SK-N-SH (cell line): ENCODE measurements at regions not wholly inside any gene's neighbourhood (a gene's known extent, or its start where the extent isn't known, plus 50 kb on each side); places are given as distances from the start of the nearest gene placed in this dataset.

ENCODE experiments used
- CTCF ChIA-PET: fragments of 300-600, 350-600 bp; formaldehyde crosslinking; extraction: SDS; loops from one replicate; lab custom pipeline; 2021; lab: Yijun Ruan, JAX
- POLR2A ChIA-PET: fragments of 350-600 bp; sonication (Branson Sonifier 250); formaldehyde crosslinking; extraction: SDS; loops from one replicate; lab custom pipeline; 2020; ENCODE audit warnings: antibody characterized with exemption, inconsistent platforms; lab: Yijun Ruan, JAX
- DNase-seq: peaks from one replicate; pipeline ENCODE4 v3.0.0; 2012
- H2AFZ ChIP-seq: fragments of 200-600 bp; sonication (generic); 2 replicates; pipeline ENCODE4 v1.8.1; 2016; ENCODE audit warnings: antibody characterized with exemption, mild to moderate bottlenecking, low read depth
- H3F3A ChIP-seq: fragments of 200-600 bp; sonication (generic); replicated peaks from 2 replicates; pipeline ENCODE3; 2016; ENCODE audit warnings: antibody characterized with exemption, mild to moderate bottlenecking; ENCODE audit not compliant: insufficient read depth
- H3K27ac ChIP-seq, 2 experiments: fragments of 200-500 bp in 1 of 2; fragments of 200-600 bp in 1 of 2; sonication (Bioruptor generic) in 1 of 2; sonication (generic), shearing (Covaris generic) in 1 of 2; 2 replicates each; pipeline versions ENCODE4 v1.5.1 to v1.6.1; 2014 to 2016; ENCODE audit warnings: low read depth in 2 of 2, inconsistent platforms in 1 of 2, low read length in 1 of 2, mild to moderate bottlenecking in 1 of 2, mixed read lengths in 1 of 2
- H3K27me3 ChIP-seq: fragments of 200-600 bp; sonication (generic), shearing (Covaris generic); 2 replicates; pipeline ENCODE4 v1.6.1; 2016; ENCODE audit warnings: mixed run types; ENCODE audit not compliant: insufficient read depth
- H3K36me3 ChIP-seq, 2 experiments: fragments of 200-500 bp in 1 of 2; fragments of 200-600 bp in 1 of 2; sonication (Bioruptor generic) in 1 of 2; sonication (generic) in 1 of 2; replicated peaks in 1 of 2; 2 replicates each; pipeline versions ENCODE3 to v1.5.1; 2014 to 2016; ENCODE audit warnings: low read length in 1 of 2, mild to moderate bottlenecking in 1 of 2; ENCODE audit not compliant: insufficient read depth in 2 of 2, control insufficient read depth in 1 of 2
- H3K4me1 ChIP-seq, 2 experiments: fragments of 200-500 bp in 1 of 2; fragments of 200-600 bp in 1 of 2; sonication (Bioruptor generic) in 1 of 2; sonication (generic), shearing (Covaris generic) in 1 of 2; 2 replicates each; pipeline versions ENCODE4 v1.5.1 to v1.6.1; 2014 to 2016; ENCODE audit warnings: low read depth in 1 of 2, low read length in 1 of 2, mixed run types in 1 of 2; ENCODE audit not compliant: insufficient read depth in 2 of 2, control insufficient read depth in 1 of 2
- H3K4me2 ChIP-seq: fragments of 200-600 bp; sonication (generic), shearing (Covaris generic); 2 replicates; pipeline ENCODE4 v1.6.1; 2017; ENCODE audit warnings: mixed run types
- H3K4me3 ChIP-seq, 2 experiments: fragments of 200-500 bp in 1 of 2; fragments of 200-600 bp in 1 of 2; sonication (Bioruptor generic) in 1 of 2; sonication (generic), shearing (Covaris generic) in 1 of 2; 2 replicates each; pipeline versions ENCODE4 v1.5.1 to v1.8.1; 2014 to 2016; ENCODE audit warnings: low read depth in 2 of 2, inconsistent platforms in 1 of 2, low read length in 1 of 2, mild to moderate bottlenecking in 1 of 2, mixed read lengths in 1 of 2, moderate library complexity in 1 of 2
- H3K79me2 ChIP-seq: fragments of 200-600 bp; sonication (generic); 2 replicates; pipeline ENCODE4 v1.8.1; 2017; ENCODE audit warnings: mild to moderate bottlenecking; ENCODE audit not compliant: insufficient read depth
- H3K9ac ChIP-seq: fragments of 200-600 bp; sonication (generic); 2 replicates; pipeline ENCODE4 v1.6.1; 2017; ENCODE audit warnings: mixed run types
- H3K9me2 ChIP-seq: fragments of 200-600 bp; sonication (generic); 2 replicates; pipeline ENCODE4 v1.6.1; 2017; ENCODE audit warnings: mixed run types
- H3K9me3 ChIP-seq: fragments of 200-600 bp; sonication (generic); 2 replicates; pipeline ENCODE4 v1.6.1; 2017; ENCODE audit warnings: mixed run types, mild to moderate bottlenecking, moderate library complexity
- H4K20me1 ChIP-seq: fragments of 200-600 bp; sonication (generic); 2 replicates; pipeline ENCODE4 v1.6.1; 2017; ENCODE audit warnings: mild to moderate bottlenecking, mixed run types; ENCODE audit not compliant: insufficient read depth
- ELF1 ChIP-seq: IDR thresholded peaks from 2 replicates; pipeline ENCODE4 v1.4.0; 2012
- EZH2phosphoT487 ChIP-seq: fragments of 200-600 bp; sonication (generic); IDR thresholded peaks from 2 replicates; pipeline ENCODE4 v1.6.1; 2017; ENCODE audit warnings: low read depth, mixed run types, mild to moderate bottlenecking, antibody characterized with exemption, moderate library complexity, borderline replicate concordance
- FOXM1 ChIP-seq: IDR thresholded peaks from 2 replicates; pipeline ENCODE4 v1.4.0; 2012; ENCODE audit warnings: low read depth, mild to moderate bottlenecking
- MAX ChIP-seq: IDR thresholded peaks from 2 replicates; pipeline ENCODE4 v1.4.0; 2012; ENCODE audit warnings: low read depth
- NFIC ChIP-seq: IDR thresholded peaks from 2 replicates; pipeline ENCODE4 v1.4.0; 2012; ENCODE audit warnings: borderline replicate concordance
- PBX3 ChIP-seq: IDR thresholded peaks from 2 replicates; pipeline ENCODE4; 2012
- POLR2AphosphoS5 ChIP-seq: IDR thresholded peaks from 2 replicates; pipeline ENCODE4 v1.6.1; 2012; ENCODE audit warnings: low read depth, low read length
- RCOR1 ChIP-seq: fragments of 150-350 bp; IDR thresholded peaks from 2 replicates; pipeline ENCODE4 v1.6.1; 2017; ENCODE audit warnings: antibody characterized with exemption, low read length
- RXRA ChIP-seq: IDR thresholded peaks from 2 replicates; pipeline ENCODE4 v1.4.0; 2012; ENCODE audit warnings: low read depth, mild to moderate bottlenecking, borderline replicate concordance
- SMC3 ChIP-seq: IDR thresholded peaks from 2 replicates; pipeline ENCODE4 v1.6.1; 2012; ENCODE audit warnings: low read depth, low read length, improper control_type of control experiment
- TAF1 ChIP-seq: IDR thresholded peaks from 2 replicates; pipeline ENCODE4 v1.6.1; 2012; ENCODE audit warnings: low read depth, mild to moderate bottlenecking, low read length, moderate library complexity, borderline replicate concordance
- USF2 ChIP-seq: fragments of 150-350 bp; IDR thresholded peaks from 2 replicates; pipeline ENCODE4 v1.6.1; 2017; ENCODE audit warnings: antibody characterized with exemption, low read length, low read depth, borderline replicate concordance
- YY1 ChIP-seq: IDR thresholded peaks from 2 replicates; pipeline ENCODE4 v1.4.0; 2012; ENCODE audit warnings: low read depth, mild to moderate bottlenecking
- WGBS: methylation state at CpG from one replicate; pipeline ENCODE4 v1.1.6; 2017; ENCODE audit warnings: low lambda C conversion rate; 5-methylcytosine and 5-hydroxymethylcytosine counted together
- TF ChIP-seq, protein P1 (sequence below): IDR thresholded peaks from 2 replicates; pipeline ENCODE4 v1.6.1; 2012; ENCODE audit warnings: mild to moderate bottlenecking, low read depth, low read length, moderate library complexity
- TF ChIP-seq, protein P2 (sequence below): IDR thresholded peaks from 2 replicates; pipeline ENCODE4 v1.4.0; 2012; ENCODE audit warnings: low read depth, borderline replicate concordance

GRCh38 chr18:29080946-29081345, 904.0 kb upstream of the CDH2 start:
- no peak overlapping the region for H2AFZ ChIP-seq

More at GRCh38 chr18:29080946-29081345, 904.0 kb upstream of the CDH2 start:
- Histone ChIP-seq H3K4me2 (no peak overlapping the region), H4K20me1 (no peaks in the 10 kb centered on the region), H3K9me2 (no peaks in the 10 kb centered on the region), H3K9me3 (no peaks in the 10 kb centered on the region), H3K4me1 (no peaks in the 10 kb centered on the region), H3K9ac (no peak overlapping the region), H3K79me2 (no peaks in the 10 kb centered on the region), H3K27me3 (no peaks in the 10 kb centered on the region), H3F3A (no peaks in the 10 kb centered on the region), H3K36me3 (no peaks in the 10 kb centered on the region), H3K27ac (no peak overlapping the region), H3K4me3 (no peak overlapping the region)
- POLR2A ChIA-PET = no interaction called here
- TF ChIP-seq TAF1 (no peak), ELF1 (no peak), SMC3 (no peak), EZH2phosphoT487 (no peak), MAX (no peak), USF2 (no peak), FOXM1 (no peak), YY1 (no peak), PBX3 (no peak), RXRA (no peak), RCOR1 (no peak), NFIC (no peak), POLR2AphosphoS5 (no peak)
- TF ChIP-seq, protein P1, sequence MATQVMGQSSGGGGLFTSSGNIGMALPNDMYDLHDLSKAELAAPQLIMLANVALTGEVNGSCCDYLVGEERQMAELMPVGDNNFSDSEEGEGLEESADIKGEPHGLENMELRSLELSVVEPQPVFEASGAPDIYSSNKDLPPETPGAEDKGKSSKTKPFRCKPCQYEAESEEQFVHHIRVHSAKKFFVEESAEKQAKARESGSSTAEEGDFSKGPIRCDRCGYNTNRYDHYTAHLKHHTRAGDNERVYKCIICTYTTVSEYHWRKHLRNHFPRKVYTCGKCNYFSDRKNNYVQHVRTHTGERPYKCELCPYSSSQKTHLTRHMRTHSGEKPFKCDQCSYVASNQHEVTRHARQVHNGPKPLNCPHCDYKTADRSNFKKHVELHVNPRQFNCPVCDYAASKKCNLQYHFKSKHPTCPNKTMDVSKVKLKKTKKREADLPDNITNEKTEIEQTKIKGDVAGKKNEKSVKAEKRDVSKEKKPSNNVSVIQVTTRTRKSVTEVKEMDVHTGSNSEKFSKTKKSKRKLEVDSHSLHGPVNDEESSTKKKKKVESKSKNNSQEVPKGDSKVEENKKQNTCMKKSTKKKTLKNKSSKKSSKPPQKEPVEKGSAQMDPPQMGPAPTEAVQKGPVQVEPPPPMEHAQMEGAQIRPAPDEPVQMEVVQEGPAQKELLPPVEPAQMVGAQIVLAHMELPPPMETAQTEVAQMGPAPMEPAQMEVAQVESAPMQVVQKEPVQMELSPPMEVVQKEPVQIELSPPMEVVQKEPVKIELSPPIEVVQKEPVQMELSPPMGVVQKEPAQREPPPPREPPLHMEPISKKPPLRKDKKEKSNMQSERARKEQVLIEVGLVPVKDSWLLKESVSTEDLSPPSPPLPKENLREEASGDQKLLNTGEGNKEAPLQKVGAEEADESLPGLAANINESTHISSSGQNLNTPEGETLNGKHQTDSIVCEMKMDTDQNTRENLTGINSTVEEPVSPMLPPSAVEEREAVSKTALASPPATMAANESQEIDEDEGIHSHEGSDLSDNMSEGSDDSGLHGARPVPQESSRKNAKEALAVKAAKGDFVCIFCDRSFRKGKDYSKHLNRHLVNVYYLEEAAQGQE = no peak
- TF ChIP-seq, protein P2, sequence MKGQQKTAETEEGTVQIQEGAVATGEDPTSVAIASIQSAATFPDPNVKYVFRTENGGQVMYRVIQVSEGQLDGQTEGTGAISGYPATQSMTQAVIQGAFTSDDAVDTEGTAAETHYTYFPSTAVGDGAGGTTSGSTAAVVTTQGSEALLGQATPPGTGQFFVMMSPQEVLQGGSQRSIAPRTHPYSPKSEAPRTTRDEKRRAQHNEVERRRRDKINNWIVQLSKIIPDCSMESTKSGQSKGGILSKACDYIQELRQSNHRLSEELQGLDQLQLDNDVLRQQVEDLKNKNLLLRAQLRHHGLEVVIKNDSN = no peak
- no peak for DNase-seq
- CTCF ChIA-PET = no interaction called here
- WGBS = 95% methylated on average over 3 of the region's 3 CpGs
